ENCODE measurements at regions not wholly inside any gene's neighbourhood (a gene's known extent, or its start where the extent isn't known, plus 50 kb on each side); places are given as distances from the start of the nearest gene placed in this dataset.

- no peak for TF ChIP-seq CTCF (conservative IDR thresholded peaks at IDR 0.05; ENCODE audit: low read depth, low read length)
- TF ChIP-seq EZH2 (IDR thresholded peaks at IDR 0.05; ENCODE audit: borderline replicate concordance, low read depth, low read length, poor library complexity, severe bottlenecking): no peak
Measured at GRCh38 chr18:78579449-78579848, 400.2 kb upstream of the SALL3 start.
